ENCODE measurements at regions not wholly inside any gene's neighbourhood (a gene's known extent, or its start where the extent isn't known, plus 50 kb on each side); places are given as distances from the start of the nearest gene placed in this dataset.

DNA sequence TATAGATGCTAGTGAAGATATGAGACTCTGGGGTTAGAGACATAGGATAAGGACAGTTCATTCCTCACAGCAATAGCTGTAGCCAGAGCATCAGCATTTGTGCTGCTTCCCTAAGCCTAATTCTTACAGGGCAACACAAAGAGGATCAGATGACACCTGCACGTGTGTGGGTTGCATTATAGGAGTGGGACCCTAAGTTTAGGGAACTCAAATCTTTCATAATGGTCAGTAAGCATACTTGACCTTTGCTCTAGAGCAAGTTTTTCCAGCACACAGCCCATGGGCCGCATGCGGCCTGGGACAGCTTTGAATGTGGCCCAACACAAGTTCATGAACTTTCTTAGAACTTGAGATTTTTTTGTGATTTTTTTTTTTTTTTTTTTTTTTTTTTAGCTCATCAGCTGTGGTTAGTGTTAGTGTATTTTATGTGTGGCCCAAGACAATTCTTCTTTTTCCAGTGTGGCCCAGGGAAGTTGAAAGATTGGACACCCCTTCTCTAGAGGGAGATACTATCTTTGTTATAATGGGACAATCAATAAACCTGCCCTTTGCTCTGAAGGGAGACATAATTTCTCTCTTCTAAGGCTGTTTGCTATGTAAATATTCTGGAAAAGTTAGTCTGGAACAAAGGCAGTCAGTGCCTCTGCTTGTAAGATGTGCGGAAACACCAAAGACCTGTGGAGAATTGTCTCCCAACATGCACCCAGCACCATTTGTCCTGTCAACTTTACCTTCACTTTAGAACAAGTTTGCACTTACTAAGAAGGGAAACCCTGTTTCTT, 650.2 kb downstream of the ZNF674 start:
- no peak overlapping the region for H3K27ac ChIP-seq (ENCODE audit: insufficient read length, low read depth, low read length)

More for the DNA sequence above, 650.2 kb downstream of the ZNF674 start:
- no peak overlapping the region for H2BK20ac ChIP-seq (ENCODE audit: low read depth, low read length, poor library complexity, severe bottlenecking)
- no peak overlapping the region for H3K4ac ChIP-seq (ENCODE audit: low read depth, low read length)
- TF ChIP-seq, protein P1, sequence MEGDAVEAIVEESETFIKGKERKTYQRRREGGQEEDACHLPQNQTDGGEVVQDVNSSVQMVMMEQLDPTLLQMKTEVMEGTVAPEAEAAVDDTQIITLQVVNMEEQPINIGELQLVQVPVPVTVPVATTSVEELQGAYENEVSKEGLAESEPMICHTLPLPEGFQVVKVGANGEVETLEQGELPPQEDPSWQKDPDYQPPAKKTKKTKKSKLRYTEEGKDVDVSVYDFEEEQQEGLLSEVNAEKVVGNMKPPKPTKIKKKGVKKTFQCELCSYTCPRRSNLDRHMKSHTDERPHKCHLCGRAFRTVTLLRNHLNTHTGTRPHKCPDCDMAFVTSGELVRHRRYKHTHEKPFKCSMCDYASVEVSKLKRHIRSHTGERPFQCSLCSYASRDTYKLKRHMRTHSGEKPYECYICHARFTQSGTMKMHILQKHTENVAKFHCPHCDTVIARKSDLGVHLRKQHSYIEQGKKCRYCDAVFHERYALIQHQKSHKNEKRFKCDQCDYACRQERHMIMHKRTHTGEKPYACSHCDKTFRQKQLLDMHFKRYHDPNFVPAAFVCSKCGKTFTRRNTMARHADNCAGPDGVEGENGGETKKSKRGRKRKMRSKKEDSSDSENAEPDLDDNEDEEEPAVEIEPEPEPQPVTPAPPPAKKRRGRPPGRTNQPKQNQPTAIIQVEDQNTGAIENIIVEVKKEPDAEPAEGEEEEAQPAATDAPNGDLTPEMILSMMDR (conservative IDR thresholded peaks at IDR 0.05) = no peak
- no peak overlapping the region for H3K23ac ChIP-seq (ENCODE audit: insufficient read length, low read depth, low read length)
- H2BK120ac ChIP-seq (ENCODE audit: low read depth, low read length, poor library complexity, severe bottlenecking) = no peak overlapping the region
- peaks cover 63 to 65% of the 10 kb centered on the region in 2 experiments for H3K9me3 Mint-ChIP-seq
- H2AK5ac ChIP-seq (ENCODE audit: insufficient read length, low read length) = no peak overlapping the region
- no peak overlapping the region for H3K4me2 ChIP-seq (ENCODE audit: insufficient read depth, insufficient read length, low read length)
- H3K36me3 Mint-ChIP-seq (ENCODE audit: insufficient read depth in 1 of 3, low read depth in 3 of 3) = peaks cover 0 to 4% (median 0%) of the 10 kb centered on the region in 3 experiments; a peak in 2 of 7 replicates
- no peak overlapping the region for H2BK12ac ChIP-seq (ENCODE audit: insufficient read length, low read depth, low read length)
- H3K79me1 ChIP-seq (ENCODE audit: insufficient read depth, low read depth, low read length, poor library complexity, severe bottlenecking) = no peaks in the 10 kb centered on the region
- H3K79me2 ChIP-seq (ENCODE audit: insufficient read depth, low read length) = no peaks in the 10 kb centered on the region
- no peak overlapping the region for H3K27ac Mint-ChIP-seq
- H3K4me3 Mint-ChIP-seq = no peak overlapping the region
- H4K5ac ChIP-seq (ENCODE audit: insufficient read length, low read depth, low read length) = no peak overlapping the region
- no peaks in the 10 kb centered on the region for H3K27me3 Mint-ChIP-seq (ENCODE audit: low read depth)
- H3K4me1 ChIP-seq (ENCODE audit: insufficient read depth, low read length) = no peaks in the 10 kb centered on the region
- no peak overlapping the region for H3K9ac ChIP-seq (ENCODE audit: extremely low read depth, insufficient read length, low read length)
- H3K56ac ChIP-seq (ENCODE audit: insufficient read length, low read depth, low read length) = no peak overlapping the region
- H4K8ac ChIP-seq (replicated peaks; ENCODE audit: insufficient read length, low read depth, low read length) = no peak overlapping the region
- no CpG with 5 or more reads among the region's 4 CpGs for WGBS (ENCODE audit: extremely low coverage, insufficient read length, low lambda C conversion rate)
- no peak overlapping the region for H2BK15ac ChIP-seq (ENCODE audit: low read depth, low read length)
- no peak overlapping the region for H3K18ac ChIP-seq (ENCODE audit: insufficient read length, low read depth, low read length)
- no peaks in the 10 kb centered on the region for H4K20me1 ChIP-seq (ENCODE audit: control insufficient read depth, insufficient read depth, insufficient read length)
- H4K91ac ChIP-seq (ENCODE audit: insufficient read length, low read depth, low read length) = no peak overlapping the region
- no peak overlapping the region for H2BK5ac ChIP-seq (ENCODE audit: insufficient read length, low read length)
- no peaks in the 10 kb centered on the region for H3K27me3 ChIP-seq (ENCODE audit: insufficient read depth, low read length)
- H3T11ph ChIP-seq (ENCODE audit: low read length) = no peak overlapping the region
- DNase-seq = no peak
- H3K14ac ChIP-seq (ENCODE audit: insufficient read depth, low read length) = no peak overlapping the region
- H3K9me3 ChIP-seq (ENCODE audit: control insufficient read depth, low read depth, low read length) = no peaks in the 10 kb centered on the region
- H3K23me2 ChIP-seq (ENCODE audit: insufficient read length, low read depth, low read length, poor library complexity, severe bottlenecking) = no peaks in the 10 kb centered on the region
- no peaks in the 10 kb centered on the region; a peak in 1 of 4 replicates for H3K4me1 Mint-ChIP-seq
- no peak overlapping the region for H2AFZ ChIP-seq (ENCODE audit: low read length)
